H1 (cell line): ENCODE measurements at regions not wholly inside any gene's neighbourhood (a gene's known extent, or its start where the extent isn't known, plus 50 kb on each side); places are given as distances from the start of the nearest gene placed in this dataset.

ENCODE experiments used
- CTCF ChIA-PET: fragments of 300-600 bp; sonication (Branson Sonifier 250); formaldehyde crosslinking; loops from one replicate; lab custom pipeline; 2021; ENCODE audit not compliant: partially characterized antibody; lab: Charles Lee
- POLR2A ChIA-PET: fragments of 300-600 bp; sonication (Branson Sonifier 250); formaldehyde crosslinking; loops from one replicate; lab custom pipeline; 2021; ENCODE audit warnings: inconsistent platforms; ENCODE audit not compliant: partially characterized antibody; lab: Charles Lee
- DNase-seq, 2 experiments: peaks; one replicate each; pipeline versions ENCODE4 v3.0.0 to v3.0.0-alpha.2; 2010 to 2022; ENCODE audit warnings: low spot score in 2 of 2, low read depth in 1 of 2, mixed read lengths in 1 of 2
- FAIRE-seq: peaks from 2 replicates; lab custom pipeline; 2011; peaks lifted over from hg19 to GRCh38; lab: Jason Lieb, UNC
- H2AFZ ChIP-seq: 2 replicates; pipeline ENCODE4 v1.8.1; 2012; ENCODE audit warnings: low read length, inconsistent platforms
- H2AK5ac ChIP-seq: 2 replicates; pipeline ENCODE4 v1.6.1; 2013; ENCODE audit warnings: low read depth, low read length
- H2BK120ac ChIP-seq: replicated peaks from 2 replicates; pipeline ENCODE3; 2013; ENCODE audit warnings: low read depth, low read length, inconsistent platforms
- H2BK12ac ChIP-seq: 2 replicates; pipeline ENCODE4 v1.6.1; 2013; ENCODE audit warnings: low read depth, low read length
- H2BK15ac ChIP-seq: 2 replicates; pipeline ENCODE4 v1.6.1; 2013; ENCODE audit warnings: low read length
- H2BK20ac ChIP-seq: 2 replicates; pipeline ENCODE4 v1.6.1; 2013; ENCODE audit warnings: low read length
- H2BK5ac ChIP-seq: 2 replicates; pipeline ENCODE4 v1.6.1; 2013; ENCODE audit warnings: low read depth, low read length
- H3K14ac ChIP-seq: 2 replicates; pipeline ENCODE4 v1.6.1; 2013; ENCODE audit warnings: inconsistent platforms; ENCODE audit not compliant: insufficient read length
- H3K18ac ChIP-seq: 2 replicates; pipeline ENCODE4 v1.6.1; 2013; ENCODE audit warnings: low read length; ENCODE audit errors: extremely low read depth
- H3K23ac ChIP-seq: 2 replicates; pipeline ENCODE4 v1.6.1; 2013; ENCODE audit warnings: inconsistent platforms; ENCODE audit not compliant: insufficient read length
- H3K23me2 ChIP-seq: 2 replicates; pipeline ENCODE4 v1.6.1; 2013; ENCODE audit warnings: low read depth, low read length
- H3K27ac ChIP-seq: 2 replicates; pipeline ENCODE4 v1.6.1; 2011; ENCODE audit warnings: low read depth, low read length, inconsistent platforms
- H3K27me3 ChIP-seq, 4 experiments: replicated peaks in 1 of 4; 1 replicate in 1 of 4; 2 replicates in 3 of 4; pipeline versions ENCODE4 v1.6.1 to v1.8.1; 2011 to 2013; ENCODE audit warnings: low read length in 3 of 4, mild to moderate bottlenecking in 3 of 4, inconsistent platforms in 2 of 4, mixed read lengths in 2 of 4, moderate library complexity in 1 of 4; ENCODE audit not compliant: control insufficient read depth in 3 of 4, insufficient read depth in 3 of 4; ENCODE audit errors: extremely low read depth in 1 of 4
- H3K36me3 ChIP-seq, 4 experiments: 2 replicates each; pipeline versions ENCODE4 v1.6.1 to v1.8.1; 2011 to 2013; ENCODE audit warnings: mild to moderate bottlenecking in 4 of 4, low read length in 3 of 4, moderate library complexity in 2 of 4, control low read depth in 1 of 4, inconsistent platforms in 1 of 4; ENCODE audit not compliant: insufficient read depth in 4 of 4, control insufficient read depth in 2 of 4
- H3K4ac ChIP-seq: replicated peaks from 2 replicates; pipeline ENCODE3; 2013; ENCODE audit warnings: low read length, low read depth, mixed read lengths, inconsistent platforms; ENCODE audit not compliant: insufficient read length
- H3K4me1 ChIP-seq, 4 experiments: replicated peaks in 1 of 4; 1 replicate in 1 of 4; 2 replicates in 3 of 4; pipeline versions ENCODE4 v1.6.1 to v1.8.1; 2011 to 2013; ENCODE audit warnings: low read length in 3 of 4, inconsistent platforms in 2 of 4, mixed read lengths in 1 of 4; ENCODE audit not compliant: insufficient read depth in 4 of 4, control insufficient read depth in 3 of 4
- H3K4me2 ChIP-seq, 2 experiments: 2 replicates each; pipeline versions ENCODE4 v1.6.1 to v1.8.1; 2011 to 2013; ENCODE audit warnings: low read depth in 2 of 2, low read length in 2 of 2, control low read depth in 1 of 2, inconsistent platforms in 1 of 2, mild to moderate bottlenecking in 1 of 2; ENCODE audit not compliant: insufficient read depth in 1 of 2
- H3K4me3 ChIP-seq, 4 experiments: fragments of 200-600, 300-600 bp in 1 of 4; sonication (generic), shearing (Covaris generic), sonication (Bioruptor Twin) in 1 of 4; 2 replicates each; pipeline versions ENCODE4 v1.5.1 to v1.8.1; 2011 to 2016; ENCODE audit warnings: low read length in 4 of 4, low read depth in 3 of 4, control low read depth in 2 of 4, inconsistent platforms in 2 of 4, mild to moderate bottlenecking in 2 of 4, mixed read lengths in 1 of 4, moderate library complexity in 1 of 4; ENCODE audit not compliant: insufficient read depth in 2 of 4; ENCODE audit errors: extremely low read depth in 1 of 4
- H3K56ac ChIP-seq: replicated peaks from 2 replicates; pipeline ENCODE3; 2013; ENCODE audit warnings: low read depth, mild to moderate bottlenecking, mixed read lengths, low read length, inconsistent platforms; ENCODE audit not compliant: insufficient read length
- H3K79me1 ChIP-seq: 2 replicates; pipeline ENCODE4 v1.6.1; 2013; ENCODE audit warnings: low read depth, low read length, control low read depth
- H3K79me2 ChIP-seq, 2 experiments: 2 replicates each; pipeline versions ENCODE4 v1.6.1 to v1.8.1; 2012 to 2013; ENCODE audit warnings: low read length in 2 of 2, mild to moderate bottlenecking in 2 of 2, inconsistent platforms in 1 of 2; ENCODE audit not compliant: insufficient read depth in 2 of 2, control insufficient read depth in 1 of 2
- H3K9ac ChIP-seq, 4 experiments: replicated peaks in 1 of 4; 1 replicate in 1 of 4; 2 replicates in 3 of 4; pipeline versions ENCODE4 v1.6.1 to v1.8.1; 2011 to 2013; ENCODE audit warnings: low read depth in 3 of 4, low read length in 3 of 4, control low read depth in 2 of 4, mild to moderate bottlenecking in 2 of 4, moderate library complexity in 2 of 4, inconsistent platforms in 1 of 4; ENCODE audit errors: extremely low read depth in 1 of 4
- H3K9me3 ChIP-seq, 2 experiments: 2 replicates each; pipeline versions ENCODE4 v1.6.1 to v1.8.1; 2012 to 2013; ENCODE audit warnings: mild to moderate bottlenecking in 2 of 2, moderate library complexity in 2 of 2, control low read depth in 1 of 2, inconsistent platforms in 1 of 2, low read depth in 1 of 2, low read length in 1 of 2, mixed read lengths in 1 of 2; ENCODE audit not compliant: insufficient read depth in 2 of 2
- H4K20me1 ChIP-seq, 2 experiments: replicated peaks in 1 of 2; 2 replicates each; pipeline versions ENCODE3 to v1.8.1; 2011 to 2013; ENCODE audit warnings: inconsistent platforms in 2 of 2, low read length in 2 of 2, mild to moderate bottlenecking in 1 of 2; ENCODE audit not compliant: insufficient read depth in 2 of 2, control insufficient read depth in 1 of 2
- H4K5ac ChIP-seq: 2 replicates; pipeline ENCODE4 v1.6.1; 2013; ENCODE audit warnings: low read length, low read depth, mixed read lengths, inconsistent platforms; ENCODE audit not compliant: insufficient read length
- H4K8ac ChIP-seq: 2 replicates; pipeline ENCODE4 v1.8.0; 2013; ENCODE audit warnings: mild to moderate bottlenecking, moderate library complexity, low read length, inconsistent platforms; ENCODE audit not compliant: insufficient read depth; ENCODE audit errors: extremely low read depth
- H4K91ac ChIP-seq: replicated peaks from 2 replicates; pipeline ENCODE3; 2013; ENCODE audit warnings: low read length, mixed read lengths, inconsistent platforms; ENCODE audit not compliant: insufficient read length
- ASH2L ChIP-seq: fragments of 200-600, 300-600 bp; sonication (generic); IDR thresholded peaks from one replicate; pipeline ENCODE4 v1.7.1; 2017; ENCODE audit warnings: low read length
- BCL11A ChIP-seq, 2 experiments: IDR thresholded peaks; one replicate each; pipeline ENCODE4 v1.6.1; 2011; ENCODE audit warnings: low read depth in 2 of 2, low read length in 2 of 2, mild to moderate bottlenecking in 2 of 2
- CEBPB ChIP-seq: IDR thresholded peaks from 2 replicates; pipeline ENCODE4 v1.6.1; 2012; ENCODE audit warnings: low read depth, low read length
- CHD1 ChIP-seq: IDR thresholded peaks from 2 replicates; pipeline ENCODE4 v1.6.1; 2012; ENCODE audit warnings: low read depth, low read length, improper control_type of control experiment
- CTBP2 ChIP-seq: IDR thresholded peaks from 2 replicates; pipeline ENCODE4 v1.7.0; 2011; ENCODE audit warnings: borderline replicate concordance, mild to moderate bottlenecking, moderate library complexity, mixed read lengths, low read length; ENCODE audit not compliant: insufficient read depth, insufficient read length
- EP300 ChIP-seq, 2 experiments: IDR thresholded peaks; 1 replicate in 1 of 2; 2 replicates in 1 of 2; pipeline ENCODE4 v1.6.1; 2011 to 2012; ENCODE audit warnings: low read depth in 2 of 2, low read length in 2 of 2, mild to moderate bottlenecking in 2 of 2, borderline replicate concordance in 1 of 2, inconsistent platforms in 1 of 2, moderate library complexity in 1 of 2
- KDM1A ChIP-seq: fragments of 200-600, 300-600 bp; sonication (generic); IDR thresholded peaks from 2 replicates; pipeline ENCODE4 v1.7.1; 2016; ENCODE audit warnings: mild to moderate bottlenecking, low read length, borderline replicate concordance
- NANOG ChIP-seq: IDR thresholded peaks from 2 replicates; pipeline ENCODE4 v1.6.1; 2011; ENCODE audit warnings: low read length, low read depth, mild to moderate bottlenecking, inconsistent platforms; ENCODE audit not compliant: insufficient read depth, poor library complexity, severe bottlenecking
- RNF2 ChIP-seq: fragments of 200-900, 300-1000 bp; sonication (generic); IDR thresholded peaks from 2 replicates; pipeline ENCODE4 v1.7.1; 2016; ENCODE audit warnings: borderline replicate concordance, low read depth, mild to moderate bottlenecking, antibody characterized with exemption, low read length; ENCODE audit not compliant: poor library complexity, severe bottlenecking; ENCODE audit errors: missing control alignments
- SP1 ChIP-seq: IDR thresholded peaks from 2 replicates; pipeline ENCODE4 v1.6.1; 2011; ENCODE audit warnings: low read depth, low read length
- SRF ChIP-seq: IDR thresholded peaks from 2 replicates; pipeline ENCODE4 v1.6.1; 2011; ENCODE audit warnings: mild to moderate bottlenecking, low read depth, low read length, moderate library complexity
- TAF7 ChIP-seq: optimal IDR thresholded peaks from 2 replicates; pipeline ENCODE3; 2011; ENCODE audit warnings: low read depth, mild to moderate bottlenecking, inconsistent platforms, low read length, moderate library complexity, borderline replicate concordance
- WGBS, 2 experiments: shearing (Covaris generic) in 1 of 2; methylation state at CpG; one replicate each; pipeline versions ENCODE4 v1.1.6 to v1.1.7; 2013 to 2015; ENCODE audit warnings: low lambda C conversion rate in 2 of 2, mixed read lengths in 2 of 2, inconsistent platforms in 1 of 2, low coverage in 1 of 2, missing lambda C conversion rate in 1 of 2; ENCODE audit not compliant: insufficient replicate concordance in 2 of 2, insufficient coverage in 1 of 2, insufficient read length in 1 of 2; ENCODE audit errors: extremely low coverage in 1 of 2, missing lambda C conversion rate in 1 of 2; 5-methylcytosine and 5-hydroxymethylcytosine counted together
- TF ChIP-seq, protein P1 (sequence below): IDR thresholded peaks from 2 replicates; pipeline ENCODE4 v1.6.1; 2011; ENCODE audit warnings: low read depth, mild to moderate bottlenecking, low read length; ENCODE audit not compliant: insufficient read depth

DNA sequence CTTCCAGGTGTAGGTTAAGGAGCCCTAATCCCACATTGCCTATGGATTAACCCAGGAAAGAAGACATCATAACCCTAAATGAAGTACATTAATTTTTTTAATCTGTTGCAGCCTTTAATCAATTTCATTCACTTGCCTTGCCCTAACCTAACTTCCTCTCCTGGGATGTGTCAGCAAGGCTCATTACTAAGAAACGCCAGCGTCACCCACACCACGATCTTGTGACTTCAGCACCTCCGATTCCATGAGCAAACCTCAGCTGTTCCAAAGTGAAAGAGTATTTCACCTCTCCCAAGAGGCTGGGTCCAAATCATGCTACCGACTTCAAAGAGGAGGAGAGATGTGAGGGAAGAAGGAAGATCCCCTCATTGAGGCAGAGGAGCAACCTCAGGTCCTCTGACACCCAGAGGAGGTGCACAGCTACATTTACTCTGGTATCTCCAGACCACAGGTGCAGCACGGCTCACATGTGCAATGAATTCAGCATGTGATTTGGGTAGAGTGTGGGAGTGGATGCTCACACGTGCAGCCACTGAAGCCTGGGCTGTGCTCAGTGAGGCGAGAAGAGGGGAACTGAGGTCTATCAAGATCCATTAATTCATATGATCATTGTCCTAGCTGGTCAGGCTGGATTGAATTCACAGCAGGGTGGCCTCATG, 134.1 kb downstream of the SLC30A10 start:
- H4K91ac ChIP-seq = no peak overlapping the region
- H2AK5ac ChIP-seq = no peak overlapping the region
- no peak overlapping the region for H3K9ac ChIP-seq
- no peak overlapping the region for H2BK5ac ChIP-seq
- H2BK12ac ChIP-seq = no peak overlapping the region
- no peak for FAIRE-seq
- H4K8ac ChIP-seq = no peak overlapping the region
- H3K4me2 ChIP-seq = no peak overlapping the region
- H4K20me1 ChIP-seq = no peaks in the 10 kb centered on the region
- 96% methylated on average over 8 of the region's 8 CpGs; no CpG with 5 or more reads in 1 of the 2 experiments for WGBS, 2 experiments
- H3K79me1 ChIP-seq = no peaks in the 10 kb centered on the region
- no peak overlapping the region for H3K14ac ChIP-seq
- H3K4me3 ChIP-seq = no peak overlapping the region
- CTCF ChIA-PET = interaction anchor here (0.5 kb wide), 1 partner anchor 1456 kb away, joined by 3 read pairs; no protein-coding TSS in a partner anchor
- no peaks in the 10 kb centered on the region for H3K23me2 ChIP-seq
- no peak overlapping the region for H3K23ac ChIP-seq
- H3K9me3 ChIP-seq = no peaks in the 10 kb centered on the region
- no peak for DNase-seq
- no peak overlapping the region for H2BK20ac ChIP-seq
- no peaks in the 10 kb centered on the region for H3K27me3 ChIP-seq
- no peak overlapping the region for H3K4ac ChIP-seq
- no peak overlapping the region for H3K18ac ChIP-seq
- H2AFZ ChIP-seq = no peak overlapping the region
- no peaks in the 10 kb centered on the region for H3K36me3 ChIP-seq
- no peak overlapping the region for H4K5ac ChIP-seq
- no peak overlapping the region for H3K27ac ChIP-seq
- H2BK15ac ChIP-seq = no peak overlapping the region
- no peak overlapping the region for H2BK120ac ChIP-seq
- no peak overlapping the region for H3K56ac ChIP-seq
- POLR2A ChIA-PET = no interaction called here
- no peaks in the 10 kb centered on the region for H3K79me2 ChIP-seq
- no peaks in the 10 kb centered on the region for H3K4me1 ChIP-seq
- TF ChIP-seq NANOG = no peak
- no peak for TF ChIP-seq ASH2L
- TF ChIP-seq BCL11A (IDR thresholded peaks at IDR 0.05; ENCODE audit: low read depth in 2 of 2, low read length in 2 of 2) = no peak
- no peak for TF ChIP-seq EP300 (IDR thresholded peaks at IDR 0.05; ENCODE audit: borderline replicate concordance in 1 of 2, low read depth in 2 of 2, low read length in 2 of 2)
- no peak for TF ChIP-seq KDM1A
- TF ChIP-seq SP1 = no peak
- TF ChIP-seq, protein P1, sequence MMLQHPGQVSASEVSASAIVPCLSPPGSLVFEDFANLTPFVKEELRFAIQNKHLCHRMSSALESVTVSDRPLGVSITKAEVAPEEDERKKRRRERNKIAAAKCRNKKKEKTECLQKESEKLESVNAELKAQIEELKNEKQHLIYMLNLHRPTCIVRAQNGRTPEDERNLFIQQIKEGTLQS = no peak
- TF ChIP-seq CEBPB = no peak
- no peak for TF ChIP-seq RNF2
- no peak for TF ChIP-seq CTBP2
- TF ChIP-seq SRF = no peak
- TF ChIP-seq CHD1 = no peak
- TF ChIP-seq TAF7 = no peak
